ENCODE measurements at regions not wholly inside any gene's neighbourhood (a gene's known extent, or its start where the extent isn't known, plus 50 kb on each side); places are given as distances from the start of the nearest gene placed in this dataset.

GRCh38 chr18:27249933-27250332, 64.8 kb upstream of the CHST9 start:
- ATAC-seq: no peak

- ATAC-seq: no peak
Measured at GRCh38 chr18:27244259-27244658, 59.2 kb upstream of the CHST9 start.

DNA sequence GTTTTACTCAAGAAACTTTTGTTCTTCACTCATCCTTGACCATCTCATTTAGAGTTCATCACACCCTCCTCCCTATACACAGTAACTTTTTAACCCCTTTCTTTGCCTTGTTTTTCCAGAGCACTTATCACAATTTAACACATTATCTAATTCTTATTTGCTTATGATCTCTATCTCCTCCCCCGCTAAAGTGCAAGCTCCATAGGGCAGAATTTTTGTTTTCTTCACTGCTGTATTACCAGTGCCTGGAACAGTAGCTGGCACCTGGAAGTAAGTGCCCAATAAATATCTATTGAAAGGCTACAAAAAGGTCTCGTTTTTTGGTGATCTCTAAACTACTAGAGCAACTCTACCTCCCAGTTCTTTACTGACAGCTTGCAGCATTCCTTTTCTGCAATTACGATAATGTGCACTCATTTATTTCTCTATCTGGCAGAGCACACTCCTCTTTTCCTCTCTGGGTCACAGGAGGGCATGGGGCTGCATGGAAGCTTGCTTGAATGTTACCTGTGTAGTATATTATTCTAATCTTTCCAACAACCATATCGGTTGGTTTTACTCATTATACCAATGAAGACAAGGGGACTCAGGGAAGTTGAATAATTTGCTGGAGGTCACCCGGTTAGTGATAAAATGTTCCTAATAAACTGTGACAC, 57.4 kb upstream of the CHST9 start:
- no peak for ATAC-seq

GRCh38 chr18:27240383-27240782, 55.3 kb upstream of the CHST9 start:
- ATAC-seq: no peak

DNA sequence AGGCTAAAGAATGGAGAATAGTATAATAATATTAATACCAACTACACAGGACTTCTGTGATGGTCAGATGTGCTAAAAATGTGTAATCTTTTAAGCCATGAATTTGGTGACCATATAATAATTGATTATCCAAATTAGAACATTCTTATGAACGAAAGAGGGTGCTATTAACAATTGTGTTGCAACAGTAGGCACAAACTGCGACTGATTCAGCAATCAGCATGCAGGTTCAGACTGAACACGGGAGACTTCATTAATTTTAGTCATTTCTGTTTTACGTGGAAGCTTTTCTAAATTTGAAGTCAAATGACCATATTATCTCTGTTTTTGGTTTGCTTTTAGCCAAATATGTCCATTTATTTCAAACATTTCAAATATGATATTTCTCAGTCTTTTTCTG, 54.6 kb upstream of the CHST9 start:
- ATAC-seq: no peak

DNA sequence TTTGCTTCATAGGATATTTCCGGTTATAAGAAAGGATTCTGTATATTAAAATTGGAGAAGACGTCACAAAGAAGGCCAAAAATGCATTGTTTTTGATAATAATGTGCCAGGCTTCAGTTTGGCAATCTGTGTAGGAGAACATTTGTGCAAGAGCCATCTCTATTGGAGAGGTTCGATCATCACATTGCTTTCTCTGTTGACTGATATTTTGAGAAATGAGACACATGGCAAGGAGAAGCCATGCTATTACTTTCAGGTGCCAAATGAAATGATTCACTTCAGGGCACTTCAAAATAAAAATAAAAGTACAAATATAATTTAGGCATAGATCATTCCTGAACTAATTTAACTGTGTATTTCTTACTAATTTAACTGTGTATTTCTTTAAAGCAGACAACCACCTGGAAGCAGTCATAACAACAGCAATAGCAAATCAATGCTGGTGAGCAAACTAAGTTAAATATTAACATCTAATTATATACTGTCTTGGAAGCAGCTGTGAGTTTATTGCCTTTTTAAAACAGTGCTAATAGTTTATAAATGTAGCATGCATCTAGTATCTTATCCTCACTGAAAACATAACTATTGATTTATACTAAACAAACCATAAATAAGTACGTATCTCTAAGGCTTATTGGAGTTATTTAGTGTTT, 50.2 kb upstream of the CHST9 start:
- ATAC-seq: no peak
